ENCODE measurements at regions not wholly inside any gene's neighbourhood (a gene's known extent, or its start where the extent isn't known, plus 50 kb on each side); places are given as distances from the start of the nearest gene placed in this dataset.

GRCh38 chr12:111260732-111261131 lies 108.2 kb downstream of the PHETA1 start:
- TF ChIP-seq CTCF (IDR thresholded peaks at IDR 0.05), result no peak
- no peak for TF ChIP-seq POLR2A (IDR thresholded peaks at IDR 0.05)

All from heart left ventricle (tissue), 13 donors.